ENCODE measurements at regions not wholly inside any gene's neighbourhood (a gene's known extent, or its start where the extent isn't known, plus 50 kb on each side); places are given as distances from the start of the nearest gene placed in this dataset.

DNA sequence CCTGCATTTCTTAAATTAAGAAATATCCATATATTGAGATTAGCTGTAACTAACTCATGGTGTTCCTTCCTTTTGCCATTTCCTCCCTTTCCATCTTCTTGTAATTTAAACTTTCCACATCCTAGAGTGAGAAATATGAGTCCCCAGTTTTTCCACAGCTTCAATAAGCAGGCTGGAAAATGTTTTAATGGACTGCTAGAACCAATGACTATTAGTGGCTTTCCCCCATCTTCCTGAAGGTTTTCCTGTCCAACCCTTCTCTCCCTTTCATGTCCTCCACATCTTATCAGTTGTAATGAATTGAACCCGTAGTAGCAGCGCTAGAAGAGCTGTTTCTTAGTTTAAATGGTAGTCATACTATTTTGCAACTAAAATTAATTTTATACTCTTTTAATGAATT lies 145.7 kb downstream of the AHR start:
- H3K36me3 Mint-ChIP-seq (ENCODE audit: unreplicated experiment), result peaks cover 5% of the 10 kb centered on the region

DNA sequence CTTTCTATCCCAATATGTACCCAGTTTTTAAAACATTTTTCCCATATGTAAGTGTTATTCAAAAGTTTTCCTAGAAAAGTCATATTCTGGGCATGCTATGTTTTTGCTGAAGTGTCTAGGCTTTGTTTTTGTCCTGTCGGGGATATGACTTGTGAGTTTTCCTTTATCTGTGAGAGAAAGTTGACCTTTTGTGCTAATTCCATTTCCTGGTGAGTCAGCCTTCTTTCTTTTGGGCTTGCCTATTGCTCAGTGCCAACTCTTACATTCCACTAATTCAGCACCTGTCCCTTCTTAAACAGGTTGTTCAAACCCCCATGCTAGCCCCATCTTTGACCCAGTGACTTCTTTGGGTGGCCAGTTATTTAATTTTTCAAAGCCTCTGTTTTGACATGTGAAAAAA lies 146.2 kb downstream of the AHR start:
- peaks cover 5% of the 10 kb centered on the region for H3K36me3 Mint-ChIP-seq (ENCODE audit: unreplicated experiment)
- H3K4me1 Mint-ChIP-seq (ENCODE audit: unreplicated experiment), result peaks cover 30% of the 10 kb centered on the region
- no peak overlapping the region for H3K4me3 Mint-ChIP-seq (ENCODE audit: unreplicated experiment)
- peak overlapping the region; percentile 70 for H3K27ac Mint-ChIP-seq (ENCODE audit: unreplicated experiment)
- no peaks in the 10 kb centered on the region for H3K27me3 Mint-ChIP-seq (ENCODE audit: unreplicated experiment)
- peaks cover 20% of the 10 kb centered on the region for H3K9me3 Mint-ChIP-seq (ENCODE audit: unreplicated experiment)
- no peak for DNase-seq (ENCODE audit: extremely low spot score, unreplicated experiment)
- TF ChIP-seq, protein P1, sequence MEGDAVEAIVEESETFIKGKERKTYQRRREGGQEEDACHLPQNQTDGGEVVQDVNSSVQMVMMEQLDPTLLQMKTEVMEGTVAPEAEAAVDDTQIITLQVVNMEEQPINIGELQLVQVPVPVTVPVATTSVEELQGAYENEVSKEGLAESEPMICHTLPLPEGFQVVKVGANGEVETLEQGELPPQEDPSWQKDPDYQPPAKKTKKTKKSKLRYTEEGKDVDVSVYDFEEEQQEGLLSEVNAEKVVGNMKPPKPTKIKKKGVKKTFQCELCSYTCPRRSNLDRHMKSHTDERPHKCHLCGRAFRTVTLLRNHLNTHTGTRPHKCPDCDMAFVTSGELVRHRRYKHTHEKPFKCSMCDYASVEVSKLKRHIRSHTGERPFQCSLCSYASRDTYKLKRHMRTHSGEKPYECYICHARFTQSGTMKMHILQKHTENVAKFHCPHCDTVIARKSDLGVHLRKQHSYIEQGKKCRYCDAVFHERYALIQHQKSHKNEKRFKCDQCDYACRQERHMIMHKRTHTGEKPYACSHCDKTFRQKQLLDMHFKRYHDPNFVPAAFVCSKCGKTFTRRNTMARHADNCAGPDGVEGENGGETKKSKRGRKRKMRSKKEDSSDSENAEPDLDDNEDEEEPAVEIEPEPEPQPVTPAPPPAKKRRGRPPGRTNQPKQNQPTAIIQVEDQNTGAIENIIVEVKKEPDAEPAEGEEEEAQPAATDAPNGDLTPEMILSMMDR (IDR thresholded peaks at IDR 0.05), result no peak

More for the DNA sequence above, 145.7 kb downstream of the AHR start:
- Mint-ChIP-seq H3K9me3 (ENCODE audit: unreplicated experiment) (peaks cover 20% of the 10 kb centered on the region), H3K4me1 (ENCODE audit: unreplicated experiment) (peaks cover 30% of the 10 kb centered on the region), H3K4me3 (ENCODE audit: unreplicated experiment) (no peak overlapping the region), H3K27me3 (ENCODE audit: unreplicated experiment) (no peaks in the 10 kb centered on the region), H3K27ac (ENCODE audit: unreplicated experiment) (peak overlapping the region; percentile 70)
- TF ChIP-seq, protein P1 (IDR thresholded peaks at IDR 0.05), result no peak
- DNase-seq (ENCODE audit: extremely low spot score, unreplicated experiment), result no peak

DNA sequence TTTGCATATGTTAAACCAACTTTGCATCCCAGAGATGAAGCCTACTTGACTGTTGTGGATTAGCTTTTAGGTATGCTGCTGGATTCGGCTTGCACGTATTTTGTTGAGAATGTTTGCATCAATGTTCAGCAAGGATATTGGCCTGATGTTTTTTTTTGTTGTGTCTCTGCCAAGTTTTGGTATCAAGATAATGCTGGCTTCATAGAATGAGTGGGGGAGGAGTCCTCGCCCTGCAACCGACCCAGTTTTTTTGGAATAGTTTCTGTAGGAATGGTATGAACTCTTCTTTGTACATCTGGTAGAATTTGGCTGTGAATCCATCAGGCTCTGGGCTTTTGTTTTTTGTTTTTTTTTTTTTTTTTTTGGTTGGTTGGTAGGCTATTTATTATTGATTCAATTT lies 147.9 kb downstream of the AHR start:
- TF ChIP-seq, protein P1 (IDR thresholded peaks at IDR 0.05), result no peak
- peaks cover 20% of the 10 kb centered on the region for H3K9me3 Mint-ChIP-seq (ENCODE audit: unreplicated experiment)
- H3K27ac Mint-ChIP-seq (ENCODE audit: unreplicated experiment), result no peak overlapping the region

DNA sequence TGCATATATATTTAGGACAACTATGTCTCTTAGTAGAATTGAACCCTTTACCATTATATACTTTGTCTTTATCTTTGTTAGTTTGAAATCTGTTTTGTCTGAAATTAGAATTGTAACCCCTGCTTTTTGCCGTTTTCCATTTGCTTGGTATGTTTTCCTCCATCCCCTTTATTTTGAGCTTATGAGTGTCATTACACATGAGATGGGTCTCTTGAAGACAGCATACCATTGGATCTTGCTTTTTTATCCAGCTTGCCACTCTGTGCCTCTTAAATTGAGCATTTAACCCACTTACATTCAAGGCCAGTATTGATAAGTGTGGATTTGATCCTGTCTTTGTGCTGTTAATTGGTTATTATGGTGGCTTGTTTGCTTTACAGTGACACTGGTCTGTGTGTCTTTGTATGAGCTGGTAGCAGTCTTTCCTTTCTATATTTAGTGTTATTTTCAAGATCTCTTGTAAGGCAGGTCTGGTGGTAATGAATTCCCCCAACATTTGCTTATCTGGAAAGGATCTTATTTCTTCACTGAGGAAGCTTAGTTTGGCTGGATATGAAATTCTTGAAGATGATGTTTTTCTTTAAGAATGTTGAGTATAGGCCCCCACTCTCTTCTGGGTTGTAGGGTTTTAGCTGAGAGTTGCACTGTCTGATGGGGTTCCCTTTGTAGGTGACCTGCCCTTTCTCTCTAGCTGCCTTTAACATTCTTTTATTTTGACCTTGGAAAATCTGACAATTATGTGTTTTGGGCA lies 149.5 kb downstream of the AHR start:
- Mint-ChIP-seq H3K4me1 (ENCODE audit: unreplicated experiment) (peaks cover 20% of the 10 kb centered on the region), H3K9me3 (ENCODE audit: unreplicated experiment) (peaks cover 25% of the 10 kb centered on the region), H3K27ac (ENCODE audit: unreplicated experiment) (no peak overlapping the region), H3K36me3 (ENCODE audit: unreplicated experiment) (peaks cover 8% of the 10 kb centered on the region), H3K27me3 (ENCODE audit: unreplicated experiment) (no peaks in the 10 kb centered on the region), H3K4me3 (ENCODE audit: unreplicated experiment) (no peak overlapping the region)
- TF ChIP-seq, protein P1 (IDR thresholded peaks at IDR 0.05), result no peak
- no peak for DNase-seq (ENCODE audit: extremely low spot score, unreplicated experiment)

More for the DNA sequence above, 147.9 kb downstream of the AHR start:
- DNase-seq (ENCODE audit: extremely low spot score, unreplicated experiment), result no peak
- peaks cover 8% of the 10 kb centered on the region for H3K36me3 Mint-ChIP-seq (ENCODE audit: unreplicated experiment)
- peaks cover 24% of the 10 kb centered on the region for H3K4me1 Mint-ChIP-seq (ENCODE audit: unreplicated experiment)
- no peaks in the 10 kb centered on the region for H3K27me3 Mint-ChIP-seq (ENCODE audit: unreplicated experiment)
- no peak overlapping the region for H3K4me3 Mint-ChIP-seq (ENCODE audit: unreplicated experiment)

DNA sequence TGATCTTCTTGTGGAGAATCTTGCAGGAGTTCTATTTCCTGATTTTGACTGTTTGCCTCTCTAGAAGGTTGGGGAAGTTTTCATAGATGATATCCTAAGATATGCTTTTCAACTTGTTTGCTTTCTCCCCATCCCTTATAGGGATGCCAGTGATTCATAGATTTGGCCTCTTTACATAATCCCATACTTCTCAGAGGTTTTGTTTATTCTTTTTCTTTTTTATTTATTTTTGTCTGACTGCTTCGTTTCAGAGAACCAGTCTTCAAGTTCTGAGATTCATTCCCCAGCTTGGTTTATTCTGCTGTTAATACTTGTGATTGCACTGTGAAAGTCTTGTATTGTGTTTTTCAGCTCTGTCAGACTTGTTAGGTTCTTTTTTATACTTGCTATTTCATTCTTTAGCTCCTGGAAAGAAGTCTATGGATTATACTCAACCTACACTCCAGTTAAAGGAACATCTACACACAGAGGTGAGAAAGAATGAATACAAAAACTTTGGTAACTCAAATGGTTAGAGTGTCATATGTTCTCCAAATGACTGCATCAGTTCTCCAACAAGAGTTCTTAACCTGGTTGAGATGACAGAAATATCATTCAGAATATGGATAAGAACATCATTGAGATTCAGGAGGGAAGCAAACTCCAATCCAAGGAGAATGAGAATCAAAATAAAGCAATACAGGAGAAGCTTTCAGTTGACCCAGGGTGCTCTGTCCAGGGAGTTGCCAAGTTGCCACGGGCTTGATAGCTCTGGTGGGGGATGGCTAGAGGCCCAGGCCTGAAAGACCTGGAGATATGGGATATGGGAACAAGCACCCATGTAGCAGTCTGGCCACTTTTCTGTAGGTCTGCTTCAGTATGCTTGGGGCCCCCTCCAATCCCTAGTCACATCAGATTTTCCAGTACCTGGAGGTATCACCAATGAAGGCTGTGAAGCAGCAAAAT lies 150.3 kb downstream of the AHR start:
- peaks cover 29% of the 10 kb centered on the region for H3K9me3 Mint-ChIP-seq (ENCODE audit: unreplicated experiment)
- TF ChIP-seq, protein P1 (IDR thresholded peaks at IDR 0.05), result no peak
- peaks cover 8% of the 10 kb centered on the region for H3K36me3 Mint-ChIP-seq (ENCODE audit: unreplicated experiment)
- DNase-seq (ENCODE audit: extremely low spot score, unreplicated experiment), result no peak
- H3K4me3 Mint-ChIP-seq (ENCODE audit: unreplicated experiment), result no peak overlapping the region
- H3K4me1 Mint-ChIP-seq (ENCODE audit: unreplicated experiment), result peaks cover 20% of the 10 kb centered on the region
- H3K27ac Mint-ChIP-seq (ENCODE audit: unreplicated experiment), result peak overlapping the region; percentile 43
- no peaks in the 10 kb centered on the region for H3K27me3 Mint-ChIP-seq (ENCODE audit: unreplicated experiment)
